Coronary artery (tissue), 2 donors: ENCODE measurements at regions not wholly inside any gene's neighbourhood (a gene's known extent, or its start where the extent isn't known, plus 50 kb on each side); places are given as distances from the start of the nearest gene placed in this dataset.

ENCODE experiments used
- DNase-seq: peaks from one replicate; pipeline ENCODE4 v3.0.0-alpha.2; 2017; ENCODE audit warnings: low spot score
- H3K27ac ChIP-seq, 2 donors: fragments of 200-600 bp; sonication (generic); one replicate each; pipeline ENCODE4 v1.5.1; 2016 to 2019
- H3K4me3 ChIP-seq: fragments of 200-600 bp; sonication (generic); 2 replicates; pipeline ENCODE4 v1.5.1; 2016; ENCODE audit warnings: mild to moderate bottlenecking, moderate library complexity
- TF ChIP-seq, protein P1 (sequence below): fragments of 200-600 bp; sonication (generic); IDR thresholded peaks from one replicate; pipeline ENCODE4 v1.5.1; 2019; ENCODE audit warnings: antibody characterized with exemption

DNA sequence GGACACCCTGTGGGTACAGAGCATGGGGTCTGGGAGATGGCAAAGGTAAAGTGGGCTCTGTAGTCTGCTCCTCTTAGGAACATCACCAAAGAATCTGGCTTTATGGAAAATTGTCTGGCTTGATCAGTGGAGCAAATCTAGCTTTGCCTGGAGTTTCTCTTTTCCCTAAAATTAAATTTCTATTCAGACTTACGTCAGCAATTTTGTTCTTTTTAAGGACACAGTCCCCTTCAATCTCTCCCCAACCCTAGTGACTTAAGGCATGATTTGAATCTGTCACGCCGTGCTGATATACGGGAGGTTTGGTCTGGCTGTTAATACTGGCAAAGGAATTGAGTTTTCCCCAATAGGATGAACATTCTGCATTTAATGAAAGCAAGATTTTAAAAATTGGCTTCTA lies 72.3 kb upstream of the ERCC6L2 start:
- no peak for DNase-seq
- Histone ChIP-seq H3K4me3 (no peak overlapping the region), H3K27ac (no peak overlapping the region)
- TF ChIP-seq, protein P1, sequence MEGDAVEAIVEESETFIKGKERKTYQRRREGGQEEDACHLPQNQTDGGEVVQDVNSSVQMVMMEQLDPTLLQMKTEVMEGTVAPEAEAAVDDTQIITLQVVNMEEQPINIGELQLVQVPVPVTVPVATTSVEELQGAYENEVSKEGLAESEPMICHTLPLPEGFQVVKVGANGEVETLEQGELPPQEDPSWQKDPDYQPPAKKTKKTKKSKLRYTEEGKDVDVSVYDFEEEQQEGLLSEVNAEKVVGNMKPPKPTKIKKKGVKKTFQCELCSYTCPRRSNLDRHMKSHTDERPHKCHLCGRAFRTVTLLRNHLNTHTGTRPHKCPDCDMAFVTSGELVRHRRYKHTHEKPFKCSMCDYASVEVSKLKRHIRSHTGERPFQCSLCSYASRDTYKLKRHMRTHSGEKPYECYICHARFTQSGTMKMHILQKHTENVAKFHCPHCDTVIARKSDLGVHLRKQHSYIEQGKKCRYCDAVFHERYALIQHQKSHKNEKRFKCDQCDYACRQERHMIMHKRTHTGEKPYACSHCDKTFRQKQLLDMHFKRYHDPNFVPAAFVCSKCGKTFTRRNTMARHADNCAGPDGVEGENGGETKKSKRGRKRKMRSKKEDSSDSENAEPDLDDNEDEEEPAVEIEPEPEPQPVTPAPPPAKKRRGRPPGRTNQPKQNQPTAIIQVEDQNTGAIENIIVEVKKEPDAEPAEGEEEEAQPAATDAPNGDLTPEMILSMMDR, result no peak

DNA sequence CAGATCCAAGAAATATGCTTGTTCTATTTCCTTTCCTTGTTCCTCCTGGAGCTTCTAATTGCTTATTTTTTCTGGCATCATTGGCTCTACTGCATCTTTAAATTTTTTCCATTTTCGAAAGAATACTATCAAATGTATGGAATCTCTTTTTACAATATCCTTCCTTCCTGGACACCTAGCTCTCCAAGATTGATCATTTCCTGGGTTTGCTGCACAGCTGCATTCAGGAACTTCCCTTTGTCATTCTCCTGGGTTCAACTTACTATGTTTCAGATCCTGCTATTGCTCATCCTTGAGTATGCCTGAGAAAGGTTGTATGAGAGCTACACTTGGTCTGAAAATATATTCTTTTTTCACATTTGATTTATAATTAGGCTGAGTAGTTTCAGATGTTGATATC lies 73.7 kb upstream of the ERCC6L2 start:
- TF ChIP-seq, protein P1, result no peak
- no peak overlapping the region for H3K4me3 ChIP-seq
- DNase-seq, result no peak
- H3K27ac ChIP-seq, result no peak overlapping the region

DNA sequence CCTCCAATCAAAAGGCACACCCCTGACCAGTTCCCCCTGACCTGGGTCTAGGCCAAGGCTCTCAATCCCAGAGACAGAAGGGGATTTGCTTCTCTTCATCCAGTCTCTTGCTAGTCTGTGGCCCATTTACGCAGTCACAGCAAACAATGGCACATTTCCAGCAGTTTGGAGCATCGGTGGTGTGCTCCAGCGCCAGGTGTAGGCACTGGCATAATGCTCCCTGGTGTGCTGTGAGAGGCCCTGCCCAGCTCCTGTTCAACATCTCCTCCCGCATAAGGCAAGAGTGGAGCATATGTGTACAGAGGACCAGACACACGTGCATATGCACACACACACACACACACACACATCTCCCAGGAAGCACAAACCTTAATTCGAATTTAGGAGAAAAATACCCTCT lies 79.5 kb upstream of the ERCC6L2 start:
- no peak overlapping the region for H3K4me3 ChIP-seq
- no peak for DNase-seq
- TF ChIP-seq, protein P1, result no peak
- no peak overlapping the region for H3K27ac ChIP-seq

DNA sequence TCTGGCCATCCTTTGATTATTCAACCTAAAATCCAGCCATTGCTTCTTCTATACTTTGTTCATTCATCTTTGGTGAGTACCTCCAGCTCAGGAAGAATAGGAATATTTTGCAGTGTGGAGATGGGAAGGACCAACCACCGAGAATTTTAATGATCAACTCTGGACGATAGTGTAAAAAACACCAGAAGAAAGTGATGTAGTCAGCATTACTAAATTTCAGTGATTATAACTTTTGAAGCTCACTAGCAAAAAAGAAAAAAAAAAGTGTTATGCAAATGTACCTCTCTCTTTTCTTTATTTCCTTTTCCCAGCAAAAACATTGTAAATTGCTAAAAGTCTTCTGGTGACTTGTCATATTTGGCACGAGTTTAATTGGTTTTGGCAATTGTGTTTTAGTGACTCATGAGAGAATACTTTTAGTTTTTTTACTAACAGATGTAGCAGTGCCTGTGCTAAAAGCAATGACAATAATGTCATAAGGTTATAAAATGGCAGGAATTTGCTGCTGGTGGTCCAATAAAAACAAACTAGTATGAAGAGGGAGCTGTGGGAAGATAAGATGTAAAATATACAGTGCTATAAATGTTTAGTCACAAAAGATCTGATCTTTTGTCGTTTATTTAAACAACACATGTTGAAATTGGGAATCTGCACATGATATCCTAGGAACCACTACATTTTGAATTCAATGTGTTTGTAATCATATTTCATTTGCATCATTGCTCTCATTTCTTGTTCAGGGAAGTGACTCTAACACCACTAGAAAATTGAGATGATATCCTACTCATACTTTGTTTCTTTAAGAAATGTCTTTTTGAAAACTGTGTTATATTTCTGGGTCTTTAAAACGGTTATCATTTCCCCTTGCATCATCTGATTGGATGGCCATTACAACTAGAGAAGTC lies 81.3 kb upstream of the ERCC6L2 start:
- Histone ChIP-seq H3K4me3 (no peak overlapping the region), H3K27ac (peak overlapping the region in 1 of 2 donors; percentile 59)
- TF ChIP-seq, protein P1, result no peak
- DNase-seq, result no peak

DNA sequence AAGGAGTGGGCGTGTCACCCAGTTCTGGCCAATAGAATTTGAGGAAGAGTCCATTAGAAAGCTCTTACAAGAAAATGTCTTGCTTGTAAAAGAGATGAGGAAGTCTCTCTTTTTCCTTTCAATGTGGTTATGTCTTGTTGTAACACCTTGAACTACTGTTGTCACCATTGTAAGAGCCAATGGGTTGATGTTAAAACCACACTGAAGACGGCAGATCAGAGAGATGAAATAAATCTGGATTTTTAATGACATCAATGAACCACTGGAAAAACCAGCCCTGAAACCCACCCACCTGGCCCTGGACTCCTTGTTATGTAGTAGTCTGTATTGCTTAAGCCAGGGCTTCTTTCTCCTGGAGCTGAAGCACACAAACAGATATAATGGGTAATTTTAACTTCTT lies 83.8 kb upstream of the ERCC6L2 start:
- H3K4me3 ChIP-seq, result no peak overlapping the region
- TF ChIP-seq, protein P1, result no peak
- no peak overlapping the region for H3K27ac ChIP-seq
- no peak for DNase-seq

DNA sequence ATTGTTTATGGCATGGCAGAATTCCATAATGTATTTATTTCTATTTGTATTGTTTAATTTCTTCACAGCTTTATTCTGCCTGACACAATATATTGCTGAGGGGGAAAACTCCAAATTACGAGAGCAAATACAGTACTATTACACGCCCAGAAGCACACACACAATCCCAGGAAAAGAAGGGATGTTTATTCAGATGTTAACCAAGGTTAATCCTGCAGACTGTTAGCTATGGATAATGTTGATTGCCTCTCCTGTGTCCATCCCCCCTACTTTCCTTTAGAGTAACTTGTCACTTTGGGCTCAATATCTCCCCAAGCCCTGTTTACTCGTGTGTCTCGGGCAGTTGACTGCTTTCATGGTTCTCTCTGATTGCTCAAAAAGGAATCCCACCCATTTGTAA lies 84.2 kb upstream of the ERCC6L2 start:
- Histone ChIP-seq H3K4me3 (no peak overlapping the region), H3K27ac (no peak overlapping the region)
- no peak for DNase-seq
- TF ChIP-seq, protein P1, result no peak

DNA sequence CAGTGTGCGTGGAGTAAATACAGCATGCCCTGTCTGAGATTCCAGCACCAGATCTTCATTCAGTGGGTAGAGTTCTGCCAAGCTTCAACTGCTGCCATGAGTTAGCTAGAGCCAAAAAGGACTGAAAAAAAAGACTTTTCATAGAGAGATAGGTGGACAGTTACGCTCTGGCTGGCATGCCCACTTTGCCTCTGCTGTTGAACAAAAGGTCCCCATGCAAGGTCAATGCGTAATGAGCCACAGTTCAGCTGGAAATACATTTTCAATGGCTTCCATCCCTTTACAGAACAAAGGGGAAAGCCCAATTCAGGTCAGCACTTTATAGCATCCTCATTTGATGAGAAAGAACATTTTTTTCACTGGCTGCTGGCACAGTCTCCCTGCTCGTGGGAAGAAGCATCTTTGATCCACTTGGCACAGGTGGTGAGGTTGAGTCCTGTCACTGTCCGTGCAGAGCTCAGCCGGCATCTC lies 86.9 kb upstream of the ERCC6L2 start:
- no peak for DNase-seq
- Histone ChIP-seq H3K27ac (no peak overlapping the region), H3K4me3 (no peak overlapping the region)
- TF ChIP-seq, protein P1, result no peak
